GM12878 (cell line): ENCODE measurements at regions not wholly inside any gene's neighbourhood (a gene's known extent, or its start where the extent isn't known, plus 50 kb on each side); places are given as distances from the start of the nearest gene placed in this dataset.

Experiments used
- ATAC-seq: fragments of 200-7000 bp; cut with Tn5 transposase; 3 replicates; pipeline ENCODE4 v1.9.1; 2020; ENCODE audit warnings: mild to moderate bottlenecking, moderate library complexity
- BruUV-seq: library from RNA; stranded (reverse); fragments of 400-500 nt; replicated peaks from 2 replicates; lab custom pipeline; 2021; lab: Mats Ljungman, UMichigan
- CTCF ChIA-PET: fragments of 300-600 bp; sonication (Branson Sonifier 250); formaldehyde crosslinking; extraction: SDS; loops from one replicate; lab custom pipeline; 2021; ENCODE audit warnings: inconsistent platforms; lab: Yijun Ruan, JAX
- POLR2A ChIA-PET: fragments of 350-600 bp; formaldehyde crosslinking; extraction: SDS; loops from one replicate; lab custom pipeline; 2021; ENCODE audit warnings: inconsistent platforms; lab: Charles Lee
- RAD21 ChIA-PET: fragments of 300-600 bp; sonication (Branson Sonifier 250); formaldehyde crosslinking; loops from one replicate; lab custom pipeline; 2023; ENCODE audit warnings: antibody characterized with exemption; ENCODE audit not compliant: unreplicated experiment; lab: Charles Lee
- SMC1A ChIA-PET: fragments of 300-600 bp; sonication (Branson Sonifier 250); formaldehyde crosslinking; loops from one replicate; lab custom pipeline; 2023; ENCODE audit not compliant: unreplicated experiment, uncharacterized antibody; lab: Charles Lee
- DNase-seq: peaks from one replicate; pipeline ENCODE4 v3.0.0-alpha.2; 2011; ENCODE audit warnings: low read depth, low spot score
- FAIRE-seq: peaks from 3 replicates; lab custom pipeline; 2011; peaks lifted over from hg19 to GRCh38; lab: Jason Lieb, UNC
- H2AFZ ChIP-seq: 2 replicates; pipeline ENCODE4 v1.6.0; 2011; ENCODE audit warnings: low read depth, low read length, control low read depth; ENCODE audit not compliant: control insufficient read depth
- H3K27ac ChIP-seq: 2 replicates; pipeline ENCODE4 v1.5.1; 2011; ENCODE audit warnings: control low read depth; ENCODE audit not compliant: control insufficient read depth, insufficient read depth
- H3K27me3 ChIP-seq, 2 experiments: replicated peaks in 1 of 2; 2 replicates each; pipeline versions ENCODE4 v1.6.0 to v1.6.1; 2011; ENCODE audit warnings: low read length in 1 of 2; ENCODE audit not compliant: control insufficient read depth in 2 of 2, insufficient read depth in 2 of 2
- H3K36me3 ChIP-seq, 2 experiments: 2 replicates each; pipeline ENCODE4 v1.5.1; 2011; ENCODE audit warnings: low read length in 1 of 2; ENCODE audit not compliant: control insufficient read depth in 2 of 2, insufficient read depth in 2 of 2
- H3K4me1 ChIP-seq: 2 replicates; pipeline ENCODE4 v1.6.1; 2011; ENCODE audit warnings: mild to moderate bottlenecking, low read length, moderate library complexity, mixed read lengths; ENCODE audit not compliant: control insufficient read depth, insufficient read depth
- H3K4me2 ChIP-seq: 2 replicates; pipeline ENCODE4 v1.6.0; 2011; ENCODE audit warnings: control low read depth; ENCODE audit not compliant: control insufficient read depth, insufficient read depth
- H3K4me3 ChIP-seq: fragments of 200-600 bp; sonication (generic); 2 replicates; pipeline ENCODE4 v1.5.1; 2016
- H3K79me2 ChIP-seq: 2 replicates; pipeline ENCODE4 v1.6.0; 2011; ENCODE audit warnings: low read length; ENCODE audit not compliant: control insufficient read depth, insufficient read depth
- H3K9ac ChIP-seq: 2 replicates; pipeline ENCODE4 v1.8.0; 2011; ENCODE audit warnings: low read length, control low read depth, mixed read lengths; ENCODE audit not compliant: control insufficient read depth, insufficient read depth
- H3K9me3 ChIP-seq: replicated peaks from 3 replicates; pipeline ENCODE4 v1.5.1; 2011; ENCODE audit warnings: mild to moderate bottlenecking, low read length; ENCODE audit not compliant: control insufficient read depth, insufficient read depth
- H4K20me1 ChIP-seq: 2 replicates; pipeline ENCODE4 v1.6.0; 2011; ENCODE audit not compliant: control insufficient read depth, insufficient read depth
- CEBPB ChIP-seq, 2 experiments: fragments of 150-350 bp in 1 of 2; IDR thresholded peaks; 2 replicates each; pipeline ENCODE4 v1.6.1; 2012 to 2014; ENCODE audit warnings: low read depth in 2 of 2, low read length in 2 of 2, borderline replicate concordance in 1 of 2, inconsistent platforms in 1 of 2
- CHD4 ChIP-seq: fragments of 200-600 bp; sonication (generic); IDR thresholded peaks from 2 replicates; pipeline ENCODE4 v1.6.1; 2016; ENCODE audit warnings: mild to moderate bottlenecking
- DPF2 ChIP-seq: fragments of 450-650 bp; IDR thresholded peaks from 2 replicates; pipeline ENCODE4 v1.6.1; 2017; ENCODE audit warnings: mild to moderate bottlenecking
- E2F8 ChIP-seq: fragments of 450-650 bp; IDR thresholded peaks from 2 replicates; pipeline ENCODE4 v1.6.1; 2018; ENCODE audit warnings: mild to moderate bottlenecking, low read depth, moderate library complexity; ENCODE audit not compliant: partially characterized antibody
- ETV6 ChIP-seq, 2 experiments: fragments of 450-650 bp in 1 of 2; IDR thresholded peaks in 1 of 2; conservative IDR thresholded peaks in 1 of 2; 2 replicates each; pipeline ENCODE4 v1.6.1; 2014; ENCODE audit warnings: antibody characterized with exemption in 1 of 2, borderline replicate concordance in 1 of 2, low read depth in 1 of 2, mild to moderate bottlenecking in 1 of 2, moderate library complexity in 1 of 2
- GATAD2B ChIP-seq: fragments of 450-650 bp; conservative IDR thresholded peaks from 2 replicates; pipeline ENCODE4 v1.6.1; 2017; ENCODE audit warnings: low read depth, mild to moderate bottlenecking, moderate library complexity
- IKZF1 ChIP-seq: fragments of 450-650 bp; conservative IDR thresholded peaks from 2 replicates; pipeline ENCODE4 v1.6.1; 2017; ENCODE audit warnings: antibody characterized with exemption, mild to moderate bottlenecking
- MEF2B ChIP-seq: fragments of 450-650 bp; IDR thresholded peaks from 2 replicates; pipeline ENCODE4 v1.6.1; 2018; ENCODE audit warnings: mild to moderate bottlenecking, moderate library complexity; ENCODE audit not compliant: partially characterized antibody, poor library complexity, severe bottlenecking
- MTA2 ChIP-seq: fragments of 450-650 bp; IDR thresholded peaks from 2 replicates; pipeline ENCODE4 v1.6.1; 2016; ENCODE audit warnings: low read depth, mild to moderate bottlenecking, moderate library complexity
- MXI1 ChIP-seq: fragments of 150-350 bp; IDR thresholded peaks from 2 replicates; pipeline ENCODE4 v1.6.1; 2011; ENCODE audit warnings: low read depth, mild to moderate bottlenecking, inconsistent platforms, low read length, improper control_type of control experiment
- NFYA ChIP-seq: IDR thresholded peaks from 2 replicates; pipeline ENCODE4 v1.6.1; 2011; ENCODE audit warnings: low read depth, mild to moderate bottlenecking, low read length, improper control_type of control experiment, borderline replicate concordance
- NR2C1 ChIP-seq: fragments of 450-650 bp; IDR thresholded peaks from 2 replicates; pipeline ENCODE4 v1.6.1; 2017; ENCODE audit warnings: antibody characterized with exemption, mild to moderate bottlenecking, moderate library complexity
- RB1 ChIP-seq: fragments of 450-650 bp; formaldehyde crosslinking; IDR thresholded peaks from 2 replicates; pipeline ENCODE4 v1.6.1; 2017; ENCODE audit warnings: mild to moderate bottlenecking, borderline replicate concordance
- WGBS: methylation state at CpG from one replicate; pipeline ENCODE4 v1.1.6; 2016; ENCODE audit warnings: low lambda C conversion rate; ENCODE audit not compliant: insufficient replicate concordance, insufficient coverage; ENCODE audit errors: missing lambda C conversion rate; 5-methylcytosine and 5-hydroxymethylcytosine counted together
- in situ Hi-C: fragments of 300-500 bp; cut with MboI; formaldehyde crosslinking; loops from 9 replicates; pipeline ENCODE4 v1.14.3; 2018; ENCODE audit warnings: mixed read lengths
- intact Hi-C: fragments of 100-400 bp; cut with micrococcal nuclease; formaldehyde crosslinking; loops from one replicate; pipeline ENCODE4 v1.14.2; 2022; ENCODE audit not compliant: unreplicated experiment
- TF ChIP-seq, protein P1 (sequence below): fragments of 450-650 bp; IDR thresholded peaks from 2 replicates; pipeline ENCODE4 v1.6.1; 2017; ENCODE audit warnings: mild to moderate bottlenecking
- TF ChIP-seq, protein P2 (sequence below): IDR thresholded peaks from 2 replicates; pipeline ENCODE4 v1.6.1; 2011; ENCODE audit warnings: borderline replicate concordance, low read depth, mild to moderate bottlenecking, moderate library complexity, mixed read lengths, low read length; ENCODE audit not compliant: insufficient read depth; ENCODE audit errors: extremely low read length

GRCh38 chr10:118523775-118524174 lies 71.7 kb downstream of the PRLHR start:
- DNase-seq (no peak), ATAC-seq (no peak), FAIRE-seq (no peak)
- 0% methylated on average over 2 of the region's 2 CpGs for WGBS
- Histone ChIP-seq H3K27ac (no peak overlapping the region), H2AFZ (no peak overlapping the region), H3K79me2 (no peaks in the 10 kb centered on the region), H4K20me1 (no peaks in the 10 kb centered on the region), H3K4me1 (no peaks in the 10 kb centered on the region), H3K4me2 (no peak overlapping the region), H3K36me3 (no peaks in the 10 kb centered on the region), H3K4me3 (no peak overlapping the region), H3K9me3 (no peaks in the 10 kb centered on the region), H3K9ac (no peak overlapping the region), H3K27me3 (no peaks in the 10 kb centered on the region)
- ChIA-PET CTCF (no interaction called here), RAD21 (no interaction called here), SMC1A (no interaction called here), POLR2A (no interaction called here)
- intact Hi-C loops (no loop called here), in situ Hi-C loops (no loop called here)
- BruUV-seq: no TSS peak
- TF ChIP-seq E2F8 (no peak), RB1 (no peak), CEBPB (IDR thresholded peaks at IDR 0.05; ENCODE audit: borderline replicate concordance in 1 of 2, low read depth in 2 of 2, low read length in 2 of 2) (no peak), DPF2 (no peak), MTA2 (no peak), NFYA (no peak), IKZF1 (no peak), MEF2B (no peak), GATAD2B (no peak), MXI1 (no peak), ETV6 (conservative IDR thresholded peaks at IDR 0.05 in 1 of 2, IDR thresholded peaks at IDR 0.05 in 1 of 2; ENCODE audit: borderline replicate concordance in 1 of 2, low read depth in 1 of 2) (no peak), CHD4 (no peak), NR2C1 (no peak)
- TF ChIP-seq, protein P1, sequence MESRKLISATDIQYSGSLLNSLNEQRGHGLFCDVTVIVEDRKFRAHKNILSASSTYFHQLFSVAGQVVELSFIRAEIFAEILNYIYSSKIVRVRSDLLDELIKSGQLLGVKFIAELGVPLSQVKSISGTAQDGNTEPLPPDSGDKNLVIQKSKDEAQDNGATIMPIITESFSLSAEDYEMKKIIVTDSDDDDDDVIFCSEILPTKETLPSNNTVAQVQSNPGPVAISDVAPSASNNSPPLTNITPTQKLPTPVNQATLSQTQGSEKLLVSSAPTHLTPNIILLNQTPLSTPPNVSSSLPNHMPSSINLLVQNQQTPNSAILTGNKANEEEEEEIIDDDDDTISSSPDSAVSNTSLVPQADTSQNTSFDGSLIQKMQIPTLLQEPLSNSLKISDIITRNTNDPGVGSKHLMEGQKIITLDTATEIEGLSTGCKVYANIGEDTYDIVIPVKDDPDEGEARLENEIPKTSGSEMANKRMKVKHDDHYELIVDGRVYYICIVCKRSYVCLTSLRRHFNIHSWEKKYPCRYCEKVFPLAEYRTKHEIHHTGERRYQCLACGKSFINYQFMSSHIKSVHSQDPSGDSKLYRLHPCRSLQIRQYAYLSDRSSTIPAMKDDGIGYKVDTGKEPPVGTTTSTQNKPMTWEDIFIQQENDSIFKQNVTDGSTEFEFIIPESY: no peak
- TF ChIP-seq, protein P2, sequence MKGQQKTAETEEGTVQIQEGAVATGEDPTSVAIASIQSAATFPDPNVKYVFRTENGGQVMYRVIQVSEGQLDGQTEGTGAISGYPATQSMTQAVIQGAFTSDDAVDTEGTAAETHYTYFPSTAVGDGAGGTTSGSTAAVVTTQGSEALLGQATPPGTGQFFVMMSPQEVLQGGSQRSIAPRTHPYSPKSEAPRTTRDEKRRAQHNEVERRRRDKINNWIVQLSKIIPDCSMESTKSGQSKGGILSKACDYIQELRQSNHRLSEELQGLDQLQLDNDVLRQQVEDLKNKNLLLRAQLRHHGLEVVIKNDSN: no peak
